Liver (tissue), 8 donors: ENCODE measurements at regions not wholly inside any gene's neighbourhood (a gene's known extent, or its start where the extent isn't known, plus 50 kb on each side); places are given as distances from the start of the nearest gene placed in this dataset.

Experiments used
- DNase-seq: peaks from one replicate; pipeline ENCODE4 v3.0.0-alpha.2; 2017; ENCODE audit warnings: low spot score
- H3K27ac ChIP-seq, 2 donors: one replicate each; pipeline ENCODE4 v1.7.0; 2013; ENCODE audit warnings: inconsistent platforms in 2 of 2, low read length in 2 of 2, control low read depth in 1 of 2, low read depth in 1 of 2, mild to moderate bottlenecking in 1 of 2
- H3K27me3 ChIP-seq, 4 donors: one replicate each; pipeline versions ENCODE4 v1.6.1 to v1.7.0; 2013; ENCODE audit warnings: low read length in 3 of 4, inconsistent platforms in 1 of 4, mild to moderate bottlenecking in 1 of 4, moderate library complexity in 1 of 4; ENCODE audit not compliant: control insufficient read depth in 4 of 4, insufficient read depth in 4 of 4
- H3K36me3 ChIP-seq, 4 donors: one replicate each; pipeline versions ENCODE4 v1.6.1 to v1.7.0; 2013; ENCODE audit warnings: low read length in 3 of 4, mild to moderate bottlenecking in 3 of 4, low read depth in 1 of 4, moderate library complexity in 1 of 4; ENCODE audit not compliant: control insufficient read depth in 4 of 4, insufficient read depth in 3 of 4
- H3K4me1 ChIP-seq, 4 donors: one replicate each; pipeline versions ENCODE4 v1.6.1 to v1.7.0; 2013; ENCODE audit warnings: low read length in 3 of 4, mild to moderate bottlenecking in 3 of 4, moderate library complexity in 1 of 4; ENCODE audit not compliant: control insufficient read depth in 4 of 4, insufficient read depth in 4 of 4
- H3K4me3 ChIP-seq, 3 donors: one replicate each; pipeline versions ENCODE4 v1.6.1 to v1.7.0; 2013; ENCODE audit warnings: low read length in 3 of 3, control low read depth in 1 of 3, low read depth in 1 of 3, mild to moderate bottlenecking in 1 of 3
- H3K9ac ChIP-seq, 2 donors: one replicate each; pipeline ENCODE4 v1.7.0; 2013; ENCODE audit warnings: low read length in 2 of 2, mild to moderate bottlenecking in 2 of 2, moderate library complexity in 2 of 2, control low read depth in 1 of 2, low read depth in 1 of 2
- H3K9me3 ChIP-seq, 4 donors: one replicate each; pipeline versions ENCODE4 v1.6.1 to v1.7.0; 2013; ENCODE audit warnings: low read length in 3 of 4; ENCODE audit not compliant: control insufficient read depth in 4 of 4
- EGR1 ChIP-seq, 2 donors: IDR thresholded peaks; 2 replicates each; pipeline ENCODE4 v1.6.1; 2016 to 2018; ENCODE audit warnings: antibody characterized with exemption in 2 of 2, low read depth in 2 of 2
- FOXA1 ChIP-seq: IDR thresholded peaks from 2 replicates; pipeline ENCODE4 v1.6.1; 2016; ENCODE audit warnings: antibody characterized with exemption
- FOXA2 ChIP-seq: IDR thresholded peaks from 2 replicates; pipeline ENCODE4 v1.6.1; 2016; ENCODE audit warnings: antibody characterized with exemption
- GABPA ChIP-seq, 2 donors: IDR thresholded peaks in 1 of 2; conservative IDR thresholded peaks in 1 of 2; 2 replicates each; pipeline ENCODE4 v1.6.1; 2016; ENCODE audit warnings: antibody characterized with exemption in 2 of 2, mild to moderate bottlenecking in 1 of 2, moderate library complexity in 1 of 2
- HNF4A ChIP-seq, 2 donors: conservative IDR thresholded peaks; 2 replicates each; pipeline ENCODE4 v1.6.1; 2016; ENCODE audit warnings: antibody characterized with exemption in 2 of 2, mild to moderate bottlenecking in 2 of 2
- HNF4G ChIP-seq: IDR thresholded peaks from 2 replicates; pipeline ENCODE4 v1.6.1; 2016; ENCODE audit warnings: antibody characterized with exemption
- JUND ChIP-seq, 2 donors: IDR thresholded peaks; 2 replicates each; pipeline ENCODE4 v1.6.1; 2016; ENCODE audit warnings: antibody characterized with exemption in 2 of 2
- NR2F2 ChIP-seq: IDR thresholded peaks from 2 replicates; pipeline ENCODE4 v1.6.1; 2016; ENCODE audit warnings: antibody characterized with exemption
- RAD21 ChIP-seq, 2 donors: IDR thresholded peaks; 2 replicates each; pipeline ENCODE4 v1.6.1; 2016; ENCODE audit warnings: antibody characterized with exemption in 2 of 2, mild to moderate bottlenecking in 2 of 2
- REST ChIP-seq: IDR thresholded peaks from 2 replicates; pipeline ENCODE4 v1.6.1; 2016; ENCODE audit warnings: antibody characterized with exemption, mild to moderate bottlenecking
- RXRA ChIP-seq, 2 donors: IDR thresholded peaks; 2 replicates each; pipeline ENCODE4 v1.6.1; 2017 to 2018; ENCODE audit warnings: antibody characterized with exemption in 2 of 2, mild to moderate bottlenecking in 1 of 2
- SP1 ChIP-seq: IDR thresholded peaks from 2 replicates; pipeline ENCODE4 v1.6.1; 2018; ENCODE audit warnings: antibody characterized with exemption, mild to moderate bottlenecking
- TAF1 ChIP-seq: conservative IDR thresholded peaks from 2 replicates; pipeline ENCODE4 v1.6.1; 2016; ENCODE audit warnings: antibody characterized with exemption, mild to moderate bottlenecking
- YY1 ChIP-seq: IDR thresholded peaks from 2 replicates; pipeline ENCODE4 v1.6.1; 2016; ENCODE audit warnings: antibody characterized with exemption, mild to moderate bottlenecking
- WGBS: extraction: QIAGEN DNeasy Blood & Tissue Kit; methylation state at CpG from one replicate; pipeline ENCODE4 v1.1.7; 2013; 5-methylcytosine and 5-hydroxymethylcytosine counted together
- TF ChIP-seq, protein P1 (sequence below): IDR thresholded peaks from 2 replicates; pipeline ENCODE4 v1.6.1; 2016; ENCODE audit warnings: antibody characterized with exemption
- TF ChIP-seq, protein P2 (sequence below): IDR thresholded peaks from 2 replicates; pipeline ENCODE4 v1.6.1; 2016; ENCODE audit warnings: antibody characterized with exemption
- TF ChIP-seq, protein P3 (sequence below): IDR thresholded peaks from 2 replicates; pipeline ENCODE4 v1.6.1; 2016; ENCODE audit warnings: antibody characterized with exemption
- TF ChIP-seq, protein P4 (sequence below): fragments of 150-350 bp; IDR thresholded peaks from 2 replicates; pipeline ENCODE4 v1.5.1; 2017; ENCODE audit warnings: improper control_type of control experiment, low read depth, low read length; ENCODE audit not compliant: missing input control
- donor health status: healthy.
- donor health status: healthy.
- donor health status: healthy.
- donor health status: healthy.
- donor health status: healthy.

GRCh38 chr4:158998624-158999023 is 104.3 kb upstream of the RAPGEF2 start:
- no peaks in the 10 kb centered on the region for H3K36me3 ChIP-seq
- no peak for DNase-seq
- no peak for TF ChIP-seq JUND (IDR thresholded peaks at IDR 0.05)
- TF ChIP-seq, protein P1, sequence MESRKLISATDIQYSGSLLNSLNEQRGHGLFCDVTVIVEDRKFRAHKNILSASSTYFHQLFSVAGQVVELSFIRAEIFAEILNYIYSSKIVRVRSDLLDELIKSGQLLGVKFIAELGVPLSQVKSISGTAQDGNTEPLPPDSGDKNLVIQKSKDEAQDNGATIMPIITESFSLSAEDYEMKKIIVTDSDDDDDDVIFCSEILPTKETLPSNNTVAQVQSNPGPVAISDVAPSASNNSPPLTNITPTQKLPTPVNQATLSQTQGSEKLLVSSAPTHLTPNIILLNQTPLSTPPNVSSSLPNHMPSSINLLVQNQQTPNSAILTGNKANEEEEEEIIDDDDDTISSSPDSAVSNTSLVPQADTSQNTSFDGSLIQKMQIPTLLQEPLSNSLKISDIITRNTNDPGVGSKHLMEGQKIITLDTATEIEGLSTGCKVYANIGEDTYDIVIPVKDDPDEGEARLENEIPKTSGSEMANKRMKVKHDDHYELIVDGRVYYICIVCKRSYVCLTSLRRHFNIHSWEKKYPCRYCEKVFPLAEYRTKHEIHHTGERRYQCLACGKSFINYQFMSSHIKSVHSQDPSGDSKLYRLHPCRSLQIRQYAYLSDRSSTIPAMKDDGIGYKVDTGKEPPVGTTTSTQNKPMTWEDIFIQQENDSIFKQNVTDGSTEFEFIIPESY: no peak
- TF ChIP-seq TAF1: no peak
- no peak for TF ChIP-seq RXRA (IDR thresholded peaks at IDR 0.05)
- TF ChIP-seq HNF4G: no peak
- TF ChIP-seq, protein P2, sequence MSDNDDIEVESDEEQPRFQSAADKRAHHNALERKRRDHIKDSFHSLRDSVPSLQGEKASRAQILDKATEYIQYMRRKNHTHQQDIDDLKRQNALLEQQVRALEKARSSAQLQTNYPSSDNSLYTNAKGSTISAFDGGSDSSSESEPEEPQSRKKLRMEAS: no peak
- TF ChIP-seq, protein P3, sequence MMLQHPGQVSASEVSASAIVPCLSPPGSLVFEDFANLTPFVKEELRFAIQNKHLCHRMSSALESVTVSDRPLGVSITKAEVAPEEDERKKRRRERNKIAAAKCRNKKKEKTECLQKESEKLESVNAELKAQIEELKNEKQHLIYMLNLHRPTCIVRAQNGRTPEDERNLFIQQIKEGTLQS: no peak
- no peak for TF ChIP-seq FOXA2
- TF ChIP-seq NR2F2: no peak
- TF ChIP-seq SP1: no peak
- no peak for TF ChIP-seq EGR1 (IDR thresholded peaks at IDR 0.05; ENCODE audit: low read depth in 2 of 2)
- no peak for TF ChIP-seq REST
- TF ChIP-seq RAD21 (IDR thresholded peaks at IDR 0.05): no peak
- no peak for TF ChIP-seq GABPA (IDR thresholded peaks at IDR 0.05 in 1 of 2, conservative IDR thresholded peaks at IDR 0.05 in 1 of 2)
- TF ChIP-seq, protein P4, sequence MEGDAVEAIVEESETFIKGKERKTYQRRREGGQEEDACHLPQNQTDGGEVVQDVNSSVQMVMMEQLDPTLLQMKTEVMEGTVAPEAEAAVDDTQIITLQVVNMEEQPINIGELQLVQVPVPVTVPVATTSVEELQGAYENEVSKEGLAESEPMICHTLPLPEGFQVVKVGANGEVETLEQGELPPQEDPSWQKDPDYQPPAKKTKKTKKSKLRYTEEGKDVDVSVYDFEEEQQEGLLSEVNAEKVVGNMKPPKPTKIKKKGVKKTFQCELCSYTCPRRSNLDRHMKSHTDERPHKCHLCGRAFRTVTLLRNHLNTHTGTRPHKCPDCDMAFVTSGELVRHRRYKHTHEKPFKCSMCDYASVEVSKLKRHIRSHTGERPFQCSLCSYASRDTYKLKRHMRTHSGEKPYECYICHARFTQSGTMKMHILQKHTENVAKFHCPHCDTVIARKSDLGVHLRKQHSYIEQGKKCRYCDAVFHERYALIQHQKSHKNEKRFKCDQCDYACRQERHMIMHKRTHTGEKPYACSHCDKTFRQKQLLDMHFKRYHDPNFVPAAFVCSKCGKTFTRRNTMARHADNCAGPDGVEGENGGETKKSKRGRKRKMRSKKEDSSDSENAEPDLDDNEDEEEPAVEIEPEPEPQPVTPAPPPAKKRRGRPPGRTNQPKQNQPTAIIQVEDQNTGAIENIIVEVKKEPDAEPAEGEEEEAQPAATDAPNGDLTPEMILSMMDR: no peak
- no peak for TF ChIP-seq YY1
- no peak for TF ChIP-seq HNF4A (conservative IDR thresholded peaks at IDR 0.05)
- no peak for TF ChIP-seq FOXA1
- 87% methylated on average over 6 of the region's 6 CpGs for WGBS
- no peaks in the 10 kb centered on the region for H3K27me3 ChIP-seq
- no peaks in the 10 kb centered on the region for H3K9me3 ChIP-seq
- H3K4me1 ChIP-seq: peaks cover 1 to 30% (median 15%) of the 10 kb centered on the region in 4 donors
- H3K9ac ChIP-seq: no peak overlapping the region
- H3K4me3 ChIP-seq: no peak overlapping the region
- no peak overlapping the region for H3K27ac ChIP-seq
